Activated CD8-positive, alpha-beta memory T cell treated with anti-CD3 and anti-CD28 coated beads, Interleukin-2, amount 50 U/mL, for 48 hours (primary cell): ENCODE measurements at regions not wholly inside any gene's neighbourhood (a gene's known extent, or its start where the extent isn't known, plus 50 kb on each side); places are given as distances from the start of the nearest gene placed in this dataset.

ENCODE experiments used
- DNase-seq: peaks from one replicate; pipeline ENCODE4 v3.0.0-alpha.2; 2020

DNA sequence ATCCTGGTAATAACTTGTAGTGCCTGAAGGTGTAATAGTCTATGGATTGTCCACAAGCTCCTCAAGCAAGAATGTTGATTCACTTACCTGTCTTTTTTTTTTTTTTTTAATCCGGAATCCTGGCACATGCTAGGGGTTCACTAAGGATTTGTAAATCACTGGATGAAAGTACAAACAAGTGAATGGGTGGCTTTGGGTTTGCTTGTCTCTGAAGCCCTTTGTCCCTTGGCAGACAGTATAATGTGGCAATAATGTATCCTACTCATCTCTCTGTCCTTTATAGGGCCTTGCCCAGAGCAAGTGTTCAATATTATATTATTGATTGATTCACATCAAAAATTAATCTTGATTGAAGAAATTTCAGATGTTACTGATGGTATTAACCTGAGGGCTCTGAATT lies 334.0 kb upstream of the CPEB2 start:
- no peak for DNase-seq

DNA sequence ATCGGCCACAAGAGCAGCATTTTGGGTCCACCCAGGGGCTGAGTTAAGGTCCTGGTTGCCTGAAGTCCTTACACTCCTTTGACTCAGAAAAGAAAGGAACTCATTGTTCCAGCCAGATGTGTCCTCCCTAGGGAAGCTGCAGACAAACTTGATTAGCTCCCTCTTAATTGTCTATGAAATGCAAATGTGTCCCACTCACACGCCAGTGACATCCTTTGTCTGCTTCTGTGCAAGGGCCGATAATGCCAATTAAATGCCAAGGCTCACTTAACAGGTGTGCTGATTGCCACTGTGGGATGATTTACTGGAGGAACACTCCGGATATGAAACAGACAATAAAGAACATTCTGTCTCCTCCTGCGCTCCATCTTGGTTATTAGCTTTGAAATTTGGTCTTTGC lies 332.9 kb upstream of the CPEB2 start:
- no peak for DNase-seq

GRCh38 chr4:14671146-14671545 lies 331.1 kb upstream of the CPEB2 start:
- no peak for DNase-seq

DNA sequence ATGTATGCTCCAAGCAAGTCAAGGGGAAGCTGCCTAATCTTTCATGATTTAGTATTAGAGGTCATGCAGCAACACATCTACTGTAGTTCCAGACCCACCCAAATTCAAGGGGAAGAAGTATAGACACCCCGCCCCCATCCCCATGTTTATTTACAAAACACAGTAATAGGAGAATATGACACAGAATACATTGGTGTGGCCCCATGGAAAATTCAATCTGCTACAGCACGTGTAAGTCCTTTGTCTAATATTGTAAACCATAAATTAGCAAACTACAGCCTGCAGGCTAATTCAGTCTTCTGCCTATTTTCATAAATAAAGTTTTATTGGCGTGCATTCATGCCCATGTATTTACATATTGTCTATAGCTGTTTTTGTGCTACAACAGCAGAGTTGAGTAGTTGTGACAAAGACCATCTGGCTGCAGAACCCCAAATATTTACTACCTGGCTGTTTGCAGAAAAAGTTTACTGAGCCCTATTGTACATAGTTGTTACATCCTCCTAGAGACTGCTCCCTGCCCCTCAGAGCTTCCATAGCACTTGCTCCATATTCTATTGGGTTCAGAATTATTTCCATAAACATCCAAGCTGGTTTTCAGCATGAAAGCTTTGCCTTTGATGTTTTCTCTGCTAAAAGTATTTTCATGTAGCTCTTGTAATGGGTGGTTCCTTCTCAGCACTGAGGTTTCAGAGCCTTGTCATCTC lies 326.8 kb upstream of the CPEB2 start:
- DNase-seq: no peak

GRCh38 chr4:14679906-14680305 lies 322.4 kb upstream of the CPEB2 start:
- DNase-seq: no peak

- no peak for DNase-seq
These were observed 321.0 kb upstream of the CPEB2 start for GRCh38 chr4:14681330-14681729.

GRCh38 chr4:14693728-14694127 lies 308.6 kb upstream of the CPEB2 start:
- no peak for DNase-seq

GRCh38 chr4:14695095-14695845 lies 307.0 kb upstream of the CPEB2 start:
- DNase-seq: no peak

GRCh38 chr4:14700083-14700482 lies 302.2 kb upstream of the CPEB2 start:
- DNase-seq: no peak

- DNase-seq: no peak
These were observed 301.7 kb upstream of the CPEB2 start for GRCh38 chr4:14700544-14700943.

- no peak for DNase-seq
These were observed 300.9 kb upstream of the CPEB2 start for GRCh38 chr4:14701389-14701788.

- DNase-seq: no peak
These were observed 300.4 kb upstream of the CPEB2 start for GRCh38 chr4:14701896-14702295.

GRCh38 chr4:14708574-14708973 lies 293.7 kb upstream of the CPEB2 start:
- no peak for DNase-seq

GRCh38 chr4:14711259-14711658 lies 291.0 kb upstream of the CPEB2 start:
- DNase-seq: no peak

DNA sequence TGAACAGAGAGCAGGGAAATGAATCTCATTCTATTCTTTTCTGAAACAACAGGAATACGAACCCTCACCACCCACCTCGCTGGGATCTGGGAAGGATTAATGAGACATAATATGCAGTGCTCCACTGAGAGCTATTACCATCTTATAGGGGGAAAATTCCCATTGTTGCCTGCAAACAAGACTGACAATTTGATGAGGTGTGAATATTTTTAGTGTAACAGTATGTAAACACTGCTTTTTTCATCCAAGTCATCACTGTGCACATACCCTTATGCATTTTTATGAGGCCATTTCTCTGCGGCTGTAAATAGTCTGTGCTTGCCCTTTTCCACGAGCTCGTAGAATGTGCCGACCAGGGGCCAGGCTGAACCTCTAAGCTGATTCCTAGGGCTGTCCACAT lies 285.6 kb upstream of the CPEB2 start:
- no peak for DNase-seq

- no peak for DNase-seq
These were observed 283.2 kb upstream of the CPEB2 start for GRCh38 chr4:14719053-14719452.

DNA sequence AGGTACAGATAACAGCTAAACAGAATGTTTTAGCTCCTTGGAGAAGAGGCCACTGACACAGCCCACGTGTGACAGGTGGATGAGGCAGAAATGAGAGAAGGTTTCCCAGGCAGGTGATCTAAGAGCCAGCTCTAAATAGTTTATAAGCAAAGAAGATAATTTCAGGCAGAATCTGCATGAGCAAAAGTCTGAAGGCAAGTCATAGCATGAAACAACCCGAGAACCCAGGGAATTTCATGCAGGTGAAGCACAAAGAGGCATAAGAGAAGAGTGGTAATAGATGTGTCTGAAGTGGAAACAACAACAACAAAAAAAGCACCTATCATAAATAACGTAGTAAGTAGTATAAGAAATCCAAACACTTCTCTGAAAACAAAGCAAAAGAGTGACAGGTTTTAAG lies 275.8 kb upstream of the CPEB2 start:
- DNase-seq: no peak

- DNase-seq: no peak
These were observed 275.4 kb upstream of the CPEB2 start for GRCh38 chr4:14726877-14727361.

DNA sequence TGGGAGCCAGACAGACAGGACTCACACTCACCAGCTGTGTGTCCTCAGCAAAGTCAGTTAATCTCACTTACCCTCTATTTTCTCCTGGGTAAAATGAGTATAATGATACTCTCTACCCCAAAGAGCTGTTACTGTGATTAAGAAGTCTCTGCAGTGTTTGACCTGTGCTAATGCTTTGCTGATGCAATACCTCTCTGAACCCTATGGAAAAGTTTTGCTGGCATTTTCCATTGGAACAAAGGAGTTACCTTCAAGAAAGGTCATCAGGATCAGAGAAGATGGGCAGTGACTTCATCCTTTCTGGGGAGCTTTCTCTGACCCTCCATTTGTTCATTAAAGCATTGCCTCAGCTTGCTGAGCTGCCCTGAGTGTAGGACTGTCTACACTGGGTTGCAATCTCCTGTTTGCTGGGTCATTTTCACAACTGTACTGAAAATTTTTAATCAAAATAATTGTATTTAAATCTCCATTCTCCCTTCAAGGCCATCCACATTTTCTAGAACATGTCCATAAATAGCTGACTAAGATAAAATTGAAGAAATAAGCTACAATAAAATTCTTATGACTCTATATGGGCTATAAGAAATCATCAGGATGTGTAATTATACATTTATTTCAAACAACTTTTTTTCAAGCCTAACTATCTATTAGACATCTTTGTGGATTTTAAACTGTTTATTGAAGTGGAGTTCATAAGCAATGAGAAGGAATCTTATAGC lies 272.8 kb upstream of the CPEB2 start:
- no peak for DNase-seq

GRCh38 chr4:14742054-14742453 lies 260.2 kb upstream of the CPEB2 start:
- no peak for DNase-seq

DNA sequence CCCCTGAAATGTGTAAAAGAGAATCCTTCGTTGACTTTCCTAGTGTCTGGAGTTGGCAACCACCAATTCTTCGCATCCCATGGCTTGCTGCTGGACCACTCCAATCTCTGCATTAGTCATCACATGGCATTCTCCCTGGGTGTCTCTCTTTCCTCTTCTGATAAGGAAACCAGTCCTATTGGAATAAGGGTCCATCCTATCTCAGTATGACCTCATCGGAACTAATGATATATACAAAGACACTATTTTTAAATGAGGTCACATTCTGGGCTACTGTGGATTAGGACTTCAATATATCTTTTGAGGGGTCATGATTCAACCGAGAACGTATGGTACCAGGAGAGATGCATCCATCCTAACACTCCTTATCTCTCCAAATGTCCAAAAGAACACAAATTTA lies 259.1 kb upstream of the CPEB2 start:
- no peak for DNase-seq

DNA sequence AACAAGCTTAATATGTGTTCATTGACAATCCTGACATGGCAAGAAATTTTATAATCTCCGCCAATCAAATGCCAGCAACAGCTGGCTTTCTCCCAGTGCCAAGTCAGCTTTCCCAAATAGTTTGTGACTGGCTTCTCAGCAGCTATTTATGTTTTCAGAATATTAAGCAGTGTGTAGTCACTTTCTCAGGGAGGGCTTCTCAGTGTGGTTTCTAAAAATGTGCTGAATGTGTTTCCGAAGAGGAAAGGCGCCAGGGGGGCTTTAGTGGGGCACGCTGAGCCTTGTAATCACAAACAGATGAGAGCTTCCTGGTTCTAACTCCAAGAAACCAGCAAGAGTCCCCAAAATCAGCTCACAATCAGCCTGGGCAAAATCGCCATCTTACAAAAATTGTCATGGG lies 258.7 kb upstream of the CPEB2 start:
- no peak for DNase-seq

- DNase-seq: no peak
These were observed 257.9 kb upstream of the CPEB2 start for GRCh38 chr4:14744346-14744745.

- no peak for DNase-seq
These were observed 252.4 kb upstream of the CPEB2 start for GRCh38 chr4:14749910-14750309.
